ENCODE measurements at regions not wholly inside any gene's neighbourhood (a gene's known extent, or its start where the extent isn't known, plus 50 kb on each side); places are given as distances from the start of the nearest gene placed in this dataset.

DNA sequence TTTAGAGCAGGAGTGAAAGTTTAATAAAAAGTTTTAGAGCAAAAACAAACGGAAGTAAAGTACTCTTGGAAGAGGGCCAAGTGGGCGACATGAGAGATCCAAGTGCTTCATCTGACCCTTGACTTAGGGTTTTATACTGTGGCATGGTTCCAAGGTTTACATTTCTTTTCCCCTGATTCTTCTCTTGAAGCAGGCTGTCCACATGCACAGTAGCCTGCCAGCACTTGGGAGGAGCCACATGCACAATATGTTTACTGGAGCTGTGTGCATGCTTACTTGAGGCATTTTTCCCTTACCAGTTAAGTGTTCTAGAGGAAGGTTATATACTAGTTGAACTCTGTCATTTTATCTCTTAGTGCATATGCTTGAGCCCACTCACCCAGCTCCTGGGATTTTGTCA, 295.6 kb downstream of the TBC1D4 start (continued):
- TF ChIP-seq KDM1A (IDR thresholded peaks at IDR 0.05; ENCODE audit: borderline replicate concordance, low read length) (no peak), CBX5 (IDR thresholded peaks at IDR 0.05; ENCODE audit: low read depth, low read length) (no peak), CEBPB (IDR thresholded peaks at IDR 0.05; ENCODE audit: low read depth, low read length) (no peak), NANOG (IDR thresholded peaks at IDR 0.05; ENCODE audit: insufficient read depth, low read depth, low read length, poor library complexity, severe bottlenecking) (no peak), TAF1 (IDR thresholded peaks at IDR 0.05; ENCODE audit: low read depth, low read length) (no peak), RAD21 (IDR thresholded peaks at IDR 0.05 in 1 of 2, conservative IDR thresholded peaks at IDR 0.05 in 1 of 2; ENCODE audit: low read depth in 2 of 2, low read length in 2 of 2) (no peak), KDM4A (IDR thresholded peaks at IDR 0.05; ENCODE audit: low read depth, low read length, severe bottlenecking) (no peak)
